Aorta (tissue), 5 donors: ENCODE measurements at regions not wholly inside any gene's neighbourhood (a gene's known extent, or its start where the extent isn't known, plus 50 kb on each side); places are given as distances from the start of the nearest gene placed in this dataset.
"Not testable (repeated sequence)": the region's sequence is repeated elsewhere in the genome, so short reads cannot be mapped to it uniquely, and the experiment has no call there.

Source experiments
- ATAC-seq: fragments of 200-7000 bp; cut with Tn5 transposase; one replicate; pipeline ENCODE4 v1.9.1; 2022; ENCODE audit warnings: moderate library complexity; ENCODE audit not compliant: low FRiP score
- DNase-seq, 2 donors: peaks; one replicate each; pipeline ENCODE4 v3.0.0-alpha.2; 2020
- H3K27ac ChIP-seq, 2 donors: one replicate each; pipeline ENCODE4 v1.5.1; 2013; ENCODE audit warnings: low read length in 2 of 2, mild to moderate bottlenecking in 2 of 2, moderate library complexity in 2 of 2, control low read depth in 1 of 2, inconsistent platforms in 1 of 2, low read depth in 1 of 2
- H3K27me3 ChIP-seq, 2 donors: one replicate each; pipeline ENCODE4 v1.6.1; 2013; ENCODE audit warnings: control low read depth in 1 of 2, low read length in 1 of 2, mild to moderate bottlenecking in 1 of 2, moderate library complexity in 1 of 2; ENCODE audit not compliant: insufficient read depth in 2 of 2, control insufficient read depth in 1 of 2
- H3K36me3 ChIP-seq, 2 donors: one replicate each; pipeline ENCODE4 v1.6.1; 2013; ENCODE audit warnings: control low read depth in 1 of 2, low read length in 1 of 2, mild to moderate bottlenecking in 1 of 2; ENCODE audit not compliant: insufficient read depth in 2 of 2, control insufficient read depth in 1 of 2
- H3K4me1 ChIP-seq, 2 donors: one replicate each; pipeline ENCODE4 v1.6.1; 2013; ENCODE audit warnings: low read length in 2 of 2, control low read depth in 1 of 2, mild to moderate bottlenecking in 1 of 2, moderate library complexity in 1 of 2; ENCODE audit not compliant: insufficient read depth in 2 of 2, control insufficient read depth in 1 of 2
- H3K4me3 ChIP-seq, 2 donors: one replicate each; pipeline ENCODE4 v1.5.1; 2013; ENCODE audit warnings: low read length in 2 of 2, control low read depth in 1 of 2, mild to moderate bottlenecking in 1 of 2
- H3K9me3 ChIP-seq: one replicate; pipeline ENCODE4 v1.6.1; 2013; ENCODE audit warnings: mild to moderate bottlenecking, low read length; ENCODE audit not compliant: control insufficient read depth
- WGBS, 2 donors: extraction: QIAGEN DNeasy Blood & Tissue Kit; methylation state at CpG; one replicate each; pipeline ENCODE4 v1.1.7; 2013; 5-methylcytosine and 5-hydroxymethylcytosine counted together
- intact Hi-C, 2 donors: fragments of 100-400 bp; cut with DNase I; formaldehyde crosslinking; loops; one replicate each; pipeline versions ENCODE4 v1.14.2 to v1.15.0; 2022
- donor health status: healthy with polysubstance abuse.
- donor health status: Bipolar disorder and iron deficiency.
- donor health status: DM: no; HTN: no; CAD: no.
- donor health status: DM: no; HTN: no; CAD: no.
- donor health status: DM: yes; HTN: yes; CAD: no.

GRCh38 chr17:20633268-20634059 lies 53.9 kb downstream of the CDRT15L2 start:
- H3K4me1 ChIP-seq, ATAC-seq, H3K27me3 ChIP-seq, DNase-seq, H3K9me3 ChIP-seq, H3K36me3 ChIP-seq, intact Hi-C loops, H3K27ac ChIP-seq, H3K4me3 ChIP-seq: not testable (repeated sequence)
- 74 to 80% methylated on average over 28 to 33 of the region's 33 CpGs for WGBS, 2 donors

GRCh38 chr17:20640147-20640546 lies 60.6 kb downstream of the CDRT15L2 start:
- H3K27ac ChIP-seq, H3K4me3 ChIP-seq, H3K9me3 ChIP-seq, intact Hi-C loops, H3K4me1 ChIP-seq, H3K36me3 ChIP-seq, DNase-seq, H3K27me3 ChIP-seq, ATAC-seq: not testable (repeated sequence)
- 56 to 63% methylated on average over 7 of the region's 7 CpGs for WGBS, 2 donors

GRCh38 chr17:20646661-20647272 lies 67.2 kb downstream of the CDRT15L2 start:
- intact Hi-C loops, H3K4me3 ChIP-seq, DNase-seq, H3K4me1 ChIP-seq, H3K27ac ChIP-seq, H3K9me3 ChIP-seq, H3K36me3 ChIP-seq, H3K27me3 ChIP-seq: not testable (repeated sequence)
- peak; percentile 85 for ATAC-seq
- WGBS, 2 donors, result 27 to 30% methylated on average over 12 to 13 of the region's 13 CpGs

- H3K36me3 ChIP-seq, H3K27me3 ChIP-seq, DNase-seq, ATAC-seq, intact Hi-C loops, H3K4me3 ChIP-seq, H3K4me1 ChIP-seq, H3K27ac ChIP-seq, H3K9me3 ChIP-seq: not testable (repeated sequence)
- WGBS, 2 donors, result 82 to 88% methylated on average over 8 of the region's 8 CpGs
Measured at GRCh38 chr17:20649097-20649767, 69.7 kb downstream of the CDRT15L2 start.

- intact Hi-C loops, H3K4me1 ChIP-seq, H3K36me3 ChIP-seq, H3K4me3 ChIP-seq, H3K9me3 ChIP-seq, ATAC-seq, H3K27ac ChIP-seq, DNase-seq, H3K27me3 ChIP-seq: not testable (repeated sequence)
- WGBS, 2 donors, result 90 to 93% methylated on average over 8 of the region's 8 CpGs
Measured at GRCh38 chr17:20651022-20651421, 71.5 kb downstream of the CDRT15L2 start.

GRCh38 chr17:20651736-20652135 lies 72.2 kb downstream of the CDRT15L2 start:
- ATAC-seq, result peak; percentile 24
- H3K9me3 ChIP-seq, H3K36me3 ChIP-seq, H3K4me3 ChIP-seq, H3K27me3 ChIP-seq, H3K4me1 ChIP-seq, intact Hi-C loops, H3K27ac ChIP-seq, DNase-seq: not testable (repeated sequence)
- WGBS, 2 donors, result 0 to 2% methylated on average over 1 to 2 of the region's 2 CpGs

GRCh38 chr17:20653391-20653790 lies 73.9 kb downstream of the CDRT15L2 start:
- H3K4me1 ChIP-seq, H3K27ac ChIP-seq, ATAC-seq, H3K9me3 ChIP-seq, intact Hi-C loops, H3K4me3 ChIP-seq, H3K36me3 ChIP-seq, H3K27me3 ChIP-seq, DNase-seq: not testable (repeated sequence)
- 83 to 93% methylated on average over 3 to 5 of the region's 5 CpGs for WGBS, 2 donors

- 38 to 70% methylated on average over 3 to 4 of the region's 4 CpGs for WGBS, 2 donors
- ATAC-seq, DNase-seq, H3K27me3 ChIP-seq, H3K4me3 ChIP-seq, H3K27ac ChIP-seq, H3K9me3 ChIP-seq, H3K36me3 ChIP-seq, intact Hi-C loops, H3K4me1 ChIP-seq: not testable (repeated sequence)
Measured at GRCh38 chr17:20654114-20654513, 74.6 kb downstream of the CDRT15L2 start.
